MM.1S (cell line): ENCODE measurements at regions not wholly inside any gene's neighbourhood (a gene's known extent, or its start where the extent isn't known, plus 50 kb on each side); places are given as distances from the start of the nearest gene placed in this dataset.
"Not testable (repeated sequence)": the region's sequence is repeated elsewhere in the genome, so short reads cannot be mapped to it uniquely, and the experiment has no call there.

Experiments used
- DNase-seq: peaks from one replicate; pipeline ENCODE4 v3.0.0-alpha.2; 2015
- H2AFZ ChIP-seq: fragments of 300-600 bp; sonication (generic); 2 replicates; pipeline ENCODE4 v1.6.0; 2016; ENCODE audit warnings: antibody characterized with exemption, low read length
- H3F3A ChIP-seq: fragments of 300-600 bp; sonication (generic); 2 replicates; pipeline ENCODE4 v1.6.1; 2016; ENCODE audit warnings: mild to moderate bottlenecking, antibody characterized with exemption, low read length, moderate library complexity, mixed read lengths; ENCODE audit not compliant: insufficient read depth
- H3K27ac ChIP-seq: fragments of 300-600 bp; sonication (generic); 2 replicates; pipeline ENCODE4 v1.5.1; 2016; ENCODE audit warnings: mild to moderate bottlenecking, low read length
- H3K27me3 ChIP-seq: fragments of 300-600 bp; sonication (generic); replicated peaks from 2 replicates; pipeline ENCODE4 v1.6.0; 2016; ENCODE audit warnings: low read length; ENCODE audit not compliant: insufficient read depth
- H3K36me3 ChIP-seq: fragments of 300-600 bp; sonication (generic); replicated peaks from 2 replicates; pipeline ENCODE4 v1.6.1; 2016; ENCODE audit warnings: mild to moderate bottlenecking, low read length, mixed read lengths; ENCODE audit not compliant: insufficient read depth
- H3K4me1 ChIP-seq: fragments of 300-600 bp; sonication (generic); 2 replicates; pipeline ENCODE4 v1.6.1; 2016; ENCODE audit warnings: low read length, mixed read lengths
- H3K4me2 ChIP-seq: fragments of 300-600 bp; sonication (generic); 2 replicates; pipeline ENCODE4 v1.6.0; 2016; ENCODE audit warnings: low read depth, low read length
- H3K4me3 ChIP-seq: fragments of 300-600 bp; sonication (generic); 2 replicates; pipeline ENCODE4 v1.5.1; 2016; ENCODE audit warnings: low read length, mixed read lengths
- H3K79me2 ChIP-seq: fragments of 300-600 bp; sonication (generic); 2 replicates; pipeline ENCODE4 v1.6.1; 2016; ENCODE audit warnings: mixed run types, low read length, mixed read lengths
- H3K9ac ChIP-seq: fragments of 300-600 bp; sonication (generic); 2 replicates; pipeline ENCODE4 v1.6.1; 2016; ENCODE audit warnings: low read length, mixed read lengths
- H3K9me2 ChIP-seq: fragments of 300-600 bp; sonication (generic); replicated peaks from 2 replicates; pipeline ENCODE4 v1.6.1; 2016; ENCODE audit warnings: mild to moderate bottlenecking, low read length, mixed read lengths; ENCODE audit not compliant: insufficient read depth
- H3K9me3 ChIP-seq: fragments of 300-600 bp; sonication (generic); replicated peaks from 2 replicates; pipeline ENCODE4 v1.6.1; 2016; ENCODE audit warnings: mild to moderate bottlenecking, low read length, mixed read lengths; ENCODE audit not compliant: insufficient read depth
- H4K20me1 ChIP-seq: fragments of 300-600 bp; sonication (generic); 2 replicates; pipeline ENCODE4 v1.6.1; 2016; ENCODE audit warnings: mild to moderate bottlenecking, low read length, moderate library complexity, mixed read lengths; ENCODE audit not compliant: insufficient read depth
- EZH2 ChIP-seq: fragments of 300-600 bp; sonication (generic); optimal IDR thresholded peaks from 2 replicates; pipeline ENCODE3; 2017; ENCODE audit warnings: low read depth, mild to moderate bottlenecking, antibody characterized with exemption, low read length, mixed read lengths
- EZH2phosphoT487 ChIP-seq: fragments of 300-600 bp; sonication (generic); IDR thresholded peaks from 2 replicates; pipeline ENCODE4 v1.6.1; 2018; ENCODE audit warnings: antibody characterized with exemption, low read length
- TF ChIP-seq, protein P1 (sequence below): fragments of 300-600 bp; sonication (generic); IDR thresholded peaks from 2 replicates; pipeline ENCODE4 v1.5.1; 2016; ENCODE audit warnings: antibody characterized with exemption, low read length, mixed read lengths

DNA sequence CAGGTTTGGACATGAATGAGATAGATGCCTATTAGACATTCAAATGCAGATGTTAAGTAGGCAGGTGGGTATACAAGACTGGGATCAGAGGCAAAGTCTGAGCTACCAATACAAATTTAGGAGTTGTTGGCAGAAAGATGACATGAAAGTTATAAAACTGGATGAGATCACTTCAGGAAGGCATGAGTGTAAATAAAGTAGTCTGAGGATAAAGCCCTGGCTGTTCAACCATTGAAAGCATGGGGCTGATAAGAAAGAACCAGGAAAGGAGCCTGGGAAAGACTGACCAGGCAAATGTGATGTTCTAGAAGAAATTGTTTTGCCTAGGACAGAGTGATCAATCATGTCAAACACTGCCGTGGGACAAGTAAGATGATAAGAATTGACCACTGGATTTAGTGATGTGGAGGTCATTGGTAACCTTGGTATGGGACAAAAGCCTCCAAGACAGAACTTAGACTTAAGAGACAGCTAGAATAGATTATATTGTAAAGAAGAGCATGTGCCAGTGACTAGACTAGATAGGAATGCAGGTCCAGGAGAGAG, 98.5 kb downstream of the EHF start:
- no peaks in the 10 kb centered on the region for H3K27me3 ChIP-seq
- H3K9ac ChIP-seq: no peak overlapping the region
- no peak overlapping the region for H3K27ac ChIP-seq
- H3K4me1 ChIP-seq: no peaks in the 10 kb centered on the region
- H3K4me2 ChIP-seq: no peak overlapping the region
- H3F3A ChIP-seq: no peaks in the 10 kb centered on the region
- H4K20me1 ChIP-seq: no peaks in the 10 kb centered on the region
- no peaks in the 10 kb centered on the region for H3K79me2 ChIP-seq
- H3K36me3 ChIP-seq: no peaks in the 10 kb centered on the region
- H2AFZ ChIP-seq: no peak overlapping the region
- no peak for DNase-seq
- H3K9me2 ChIP-seq: no peaks in the 10 kb centered on the region; the same call in 1 of the 2 replicates
- H3K9me3 ChIP-seq: no peaks in the 10 kb centered on the region
- H3K4me3 ChIP-seq: no peak overlapping the region
- TF ChIP-seq, protein P1, sequence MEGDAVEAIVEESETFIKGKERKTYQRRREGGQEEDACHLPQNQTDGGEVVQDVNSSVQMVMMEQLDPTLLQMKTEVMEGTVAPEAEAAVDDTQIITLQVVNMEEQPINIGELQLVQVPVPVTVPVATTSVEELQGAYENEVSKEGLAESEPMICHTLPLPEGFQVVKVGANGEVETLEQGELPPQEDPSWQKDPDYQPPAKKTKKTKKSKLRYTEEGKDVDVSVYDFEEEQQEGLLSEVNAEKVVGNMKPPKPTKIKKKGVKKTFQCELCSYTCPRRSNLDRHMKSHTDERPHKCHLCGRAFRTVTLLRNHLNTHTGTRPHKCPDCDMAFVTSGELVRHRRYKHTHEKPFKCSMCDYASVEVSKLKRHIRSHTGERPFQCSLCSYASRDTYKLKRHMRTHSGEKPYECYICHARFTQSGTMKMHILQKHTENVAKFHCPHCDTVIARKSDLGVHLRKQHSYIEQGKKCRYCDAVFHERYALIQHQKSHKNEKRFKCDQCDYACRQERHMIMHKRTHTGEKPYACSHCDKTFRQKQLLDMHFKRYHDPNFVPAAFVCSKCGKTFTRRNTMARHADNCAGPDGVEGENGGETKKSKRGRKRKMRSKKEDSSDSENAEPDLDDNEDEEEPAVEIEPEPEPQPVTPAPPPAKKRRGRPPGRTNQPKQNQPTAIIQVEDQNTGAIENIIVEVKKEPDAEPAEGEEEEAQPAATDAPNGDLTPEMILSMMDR: no peak
- TF ChIP-seq EZH2 (no peak), EZH2phosphoT487 (no peak)

DNA sequence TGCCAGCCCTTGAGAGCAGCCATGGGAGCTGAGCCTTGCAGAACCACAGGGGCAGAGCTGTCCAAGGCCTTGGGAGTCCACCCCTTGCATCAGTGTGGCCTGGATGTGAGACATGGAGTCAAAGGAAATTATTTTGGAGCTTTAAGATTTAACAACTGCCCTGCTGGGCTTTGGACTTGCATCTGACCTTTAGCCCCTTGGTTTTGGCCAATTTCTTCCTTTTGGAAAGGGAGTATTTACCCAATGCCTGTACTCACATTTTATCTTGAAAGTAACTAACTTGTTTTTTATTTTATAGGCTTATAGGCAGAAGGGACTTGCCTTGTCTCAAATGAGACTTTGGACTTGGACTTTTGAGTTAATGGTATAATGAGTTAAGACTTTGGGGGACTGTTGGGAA, 92.7 kb downstream of the EHF start:
- not testable (repeated sequence) for H3K4me2 ChIP-seq, H3K4me1 ChIP-seq, H3K36me3 ChIP-seq, H3K27me3 ChIP-seq, H3K9me2 ChIP-seq, H3K4me3 ChIP-seq, H4K20me1 ChIP-seq, H3K9me3 ChIP-seq, H3F3A ChIP-seq, DNase-seq, H3K27ac ChIP-seq, H3K9ac ChIP-seq, H2AFZ ChIP-seq, H3K79me2 ChIP-seq
